HCEC 1CT (cell line): ENCODE measurements at regions not wholly inside any gene's neighbourhood (a gene's known extent, or its start where the extent isn't known, plus 50 kb on each side); places are given as distances from the start of the nearest gene placed in this dataset.

Source experiments
- DNase-seq: peaks from one replicate; pipeline ENCODE4 v3.0.0-alpha.2; 2017

DNA sequence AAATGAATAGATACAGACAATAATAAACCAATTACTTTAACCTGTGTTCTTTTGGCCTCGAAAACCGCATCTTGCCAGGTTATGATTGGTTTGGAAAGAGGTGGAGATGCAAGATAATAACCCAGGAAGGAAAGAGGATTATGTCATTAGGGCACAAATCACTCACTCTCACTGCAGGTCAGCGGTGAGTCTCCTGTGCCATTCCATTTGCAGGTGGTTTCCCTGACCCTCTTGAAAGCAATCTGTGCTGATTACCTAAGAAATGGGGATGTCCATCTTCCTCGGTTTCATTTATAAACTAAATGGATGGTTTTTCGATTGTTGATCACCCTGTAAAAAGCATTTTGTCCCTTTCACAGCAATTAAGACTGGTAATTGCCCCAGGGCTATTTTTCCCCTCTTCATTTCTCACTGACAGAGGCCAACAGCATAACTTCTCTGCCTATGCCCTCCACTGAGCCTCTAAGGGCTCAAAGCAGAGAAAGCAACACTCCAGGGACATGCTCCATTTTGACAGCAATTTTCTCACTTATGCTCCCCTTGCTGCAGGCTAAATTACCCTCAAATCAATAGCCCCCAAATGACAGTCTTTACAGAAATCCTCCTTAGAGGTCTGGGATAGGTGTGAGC, 257.5 kb downstream of the IPMK start:
- no peak for DNase-seq

DNA sequence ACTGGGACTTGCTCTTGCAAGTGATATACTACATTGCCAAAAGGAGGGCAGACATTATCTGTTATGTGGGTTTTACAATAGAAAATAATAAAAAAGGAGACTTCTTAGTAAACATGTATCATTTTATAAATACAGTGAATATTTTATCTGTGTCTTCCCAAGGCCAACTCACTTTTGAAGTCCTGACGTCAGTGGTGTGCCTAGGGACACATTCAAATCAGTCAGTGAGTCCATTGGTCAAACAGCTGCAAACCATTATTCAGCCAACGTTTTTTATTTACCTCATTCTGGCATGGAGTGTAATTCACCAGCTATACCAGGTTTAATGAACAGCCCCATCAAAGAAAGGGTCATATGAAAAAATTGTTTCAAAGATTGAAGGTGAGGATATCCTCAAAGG, 263.7 kb downstream of the IPMK start:
- DNase-seq, result no peak

DNA sequence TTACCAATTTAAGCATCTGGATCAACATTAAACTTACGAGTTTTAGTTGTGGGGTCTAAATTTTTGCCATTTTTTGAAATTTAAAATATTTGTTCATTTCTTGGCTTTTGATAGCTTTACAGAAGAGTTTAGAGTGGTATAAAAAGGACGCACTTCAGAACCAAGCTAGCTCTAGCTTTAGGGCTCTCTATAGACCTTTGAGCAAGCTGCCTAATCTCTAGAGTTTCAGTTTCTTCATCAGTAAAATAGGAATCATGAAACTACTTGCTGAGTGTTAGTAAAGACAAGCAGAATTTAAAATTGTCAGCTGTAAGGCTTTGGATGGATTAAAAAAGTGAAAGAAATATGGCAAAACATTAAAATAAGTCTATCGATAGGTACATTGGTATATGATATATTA, 266.5 kb downstream of the IPMK start:
- no peak for DNase-seq

DNA sequence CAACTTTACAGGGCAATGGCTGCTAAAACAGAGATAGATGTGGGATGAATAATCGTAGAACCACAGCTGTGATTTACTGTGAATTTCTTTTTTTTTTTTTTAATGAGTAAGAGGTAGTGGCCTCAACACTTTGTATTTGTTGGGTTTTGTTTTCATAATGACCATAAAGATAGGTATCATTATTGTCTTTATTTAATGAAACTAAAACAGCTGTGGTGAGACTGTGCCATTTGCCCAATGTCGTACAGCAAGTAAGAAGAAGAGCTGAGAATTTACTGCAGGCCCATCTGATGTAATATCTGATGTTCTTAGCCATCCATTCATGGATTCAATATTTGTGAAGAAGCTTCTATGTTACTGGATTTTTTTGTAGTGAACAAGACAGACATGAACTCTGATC, 271.2 kb downstream of the IPMK start:
- no peak for DNase-seq

DNA sequence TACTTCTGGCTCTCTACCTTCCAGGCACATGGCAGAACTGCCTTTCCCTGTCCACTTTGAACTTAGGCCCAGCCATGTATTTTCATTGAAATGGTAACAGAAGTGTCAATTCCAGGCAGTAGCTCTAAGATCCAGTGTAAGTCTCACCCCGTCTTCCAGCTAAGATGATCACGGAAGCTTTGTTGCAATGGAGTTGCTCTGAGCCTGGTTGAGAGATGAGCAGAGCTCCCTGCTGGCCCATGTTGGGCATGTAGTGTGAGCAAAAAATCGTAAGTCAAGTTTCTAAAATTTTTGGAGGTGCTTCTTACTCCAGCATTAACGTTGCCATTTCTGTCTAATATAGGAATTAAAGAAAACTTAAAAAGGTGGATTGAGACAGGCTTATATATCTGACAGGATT, 274.4 kb downstream of the IPMK start:
- no peak for DNase-seq

DNA sequence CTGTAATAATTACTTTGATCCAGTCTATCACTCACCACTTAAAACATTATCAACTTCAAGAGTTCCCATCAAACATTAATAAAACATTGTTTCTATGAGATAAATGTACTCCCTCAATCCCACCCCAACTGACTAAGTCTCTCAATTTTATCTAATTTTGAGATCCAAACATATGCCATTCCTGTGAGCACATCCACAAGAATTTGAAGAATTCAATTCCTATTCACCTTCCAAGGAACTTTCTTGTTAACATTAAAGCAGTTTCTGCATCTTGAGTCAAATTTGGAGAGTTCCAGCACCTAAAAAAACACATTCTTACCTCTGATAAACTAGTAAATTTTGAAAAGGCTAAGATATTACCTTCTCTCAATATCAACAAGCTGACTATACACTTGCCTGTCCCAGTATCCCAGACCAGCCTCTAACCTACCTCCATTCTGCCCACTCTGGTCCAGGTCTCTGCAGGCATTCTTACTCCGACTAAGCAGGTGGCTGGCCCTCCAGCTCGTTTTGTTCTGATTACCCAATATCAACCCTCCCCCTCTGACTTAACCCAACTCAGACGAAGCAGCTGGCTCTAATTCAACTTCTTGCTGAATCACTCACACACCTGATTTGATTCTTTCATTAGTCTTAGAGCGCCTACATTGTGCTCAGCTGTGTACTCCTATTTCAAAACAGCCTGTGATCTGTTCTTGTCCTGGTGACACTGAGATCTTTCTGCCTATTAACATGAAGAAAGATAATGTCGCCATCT, 275.2 kb downstream of the IPMK start:
- DNase-seq, result peak; percentile 24

DNA sequence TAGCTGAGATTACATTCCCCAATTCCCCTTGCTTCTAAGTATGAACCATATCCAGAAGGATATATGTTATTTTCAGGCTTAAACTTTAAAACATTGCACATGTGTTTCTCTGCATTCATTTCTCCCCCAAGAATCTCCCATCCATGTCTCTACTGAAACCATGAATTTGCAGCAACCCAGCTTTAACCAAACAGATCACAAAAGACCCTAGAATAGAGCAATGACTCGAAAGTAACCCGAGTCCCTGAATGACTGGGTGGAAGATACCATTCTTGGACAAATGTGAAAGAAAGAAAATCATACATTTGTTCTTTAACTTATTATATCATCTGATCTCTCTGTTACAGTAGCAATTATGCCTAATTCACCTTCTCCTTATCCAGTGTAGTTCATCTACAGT, 278.7 kb downstream of the IPMK start:
- no peak for DNase-seq

DNA sequence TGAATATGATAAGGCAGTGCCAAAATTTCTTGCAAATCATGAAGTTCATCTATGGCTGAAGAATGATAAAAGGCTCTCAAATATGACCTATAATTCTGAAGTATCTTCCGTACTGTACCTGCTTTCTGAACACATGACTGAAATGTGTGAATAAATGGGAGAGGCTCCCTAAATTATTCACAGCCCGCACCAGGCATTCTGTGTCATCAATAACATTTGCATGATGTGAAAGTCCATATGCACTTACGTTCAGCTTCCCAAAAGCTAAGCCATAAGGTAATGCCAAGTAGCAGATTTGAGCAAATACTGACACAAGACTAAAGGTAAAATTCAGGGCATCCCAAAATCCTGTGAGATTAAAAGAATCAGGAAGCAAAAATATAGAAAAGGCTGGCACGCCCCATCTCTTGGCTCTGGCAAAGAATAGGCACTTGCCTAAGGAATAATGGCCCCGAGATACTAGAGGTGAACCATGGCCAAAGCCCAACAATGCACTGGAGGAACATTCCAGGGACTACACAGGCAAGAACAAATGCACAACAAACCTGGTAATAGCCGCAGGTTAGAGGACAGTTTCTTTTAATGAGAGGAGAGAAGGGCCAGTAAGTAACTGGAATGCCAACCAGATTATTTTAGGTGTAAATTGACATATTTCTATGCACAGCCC, 280.5 kb downstream of the IPMK start:
- no peak for DNase-seq

DNA sequence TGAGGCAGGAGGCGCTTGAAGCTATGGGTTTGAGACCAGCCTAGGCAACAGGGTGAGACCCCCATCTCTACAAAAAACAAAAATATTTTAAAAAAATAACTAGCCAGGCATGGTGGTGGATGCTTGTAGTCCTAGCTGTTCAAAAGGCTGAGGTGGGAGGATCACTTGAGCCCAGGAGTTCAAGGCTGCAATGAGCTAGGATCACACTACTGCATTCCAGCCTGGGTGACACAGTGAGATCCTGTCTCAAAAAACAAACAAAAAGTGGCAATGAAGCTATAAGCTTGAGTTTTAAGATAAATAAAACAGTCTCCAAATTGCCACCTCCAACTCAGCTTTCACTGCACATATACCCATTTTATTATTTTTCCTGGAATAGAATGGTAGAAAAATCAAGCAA, 281.3 kb downstream of the IPMK start:
- no peak for DNase-seq

DNA sequence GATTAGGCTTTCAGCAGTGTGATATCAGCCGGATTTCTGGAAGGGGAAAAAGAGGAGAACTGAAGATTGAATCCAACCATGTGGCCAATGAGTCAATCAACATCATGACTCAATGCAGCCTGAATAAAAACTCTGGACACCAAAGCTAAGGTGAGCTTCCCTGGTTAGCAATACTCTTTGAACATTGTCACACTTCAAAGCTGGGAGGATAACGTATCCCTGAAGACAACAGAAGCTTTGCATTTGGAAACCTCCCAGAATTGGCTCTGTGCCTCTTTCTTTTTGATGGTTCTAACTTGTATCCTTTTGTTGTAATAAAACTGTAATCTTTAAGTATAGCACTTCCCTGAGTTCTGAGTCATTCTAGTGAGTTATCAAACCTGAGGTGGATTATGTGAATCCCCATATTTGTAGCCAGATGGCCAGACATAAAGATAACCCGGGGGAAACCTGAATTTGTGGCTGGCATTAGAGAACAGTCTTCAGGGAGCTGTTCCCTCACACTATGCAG, 284.4 kb downstream of the IPMK start:
- DNase-seq, result peak; percentile 21

DNA sequence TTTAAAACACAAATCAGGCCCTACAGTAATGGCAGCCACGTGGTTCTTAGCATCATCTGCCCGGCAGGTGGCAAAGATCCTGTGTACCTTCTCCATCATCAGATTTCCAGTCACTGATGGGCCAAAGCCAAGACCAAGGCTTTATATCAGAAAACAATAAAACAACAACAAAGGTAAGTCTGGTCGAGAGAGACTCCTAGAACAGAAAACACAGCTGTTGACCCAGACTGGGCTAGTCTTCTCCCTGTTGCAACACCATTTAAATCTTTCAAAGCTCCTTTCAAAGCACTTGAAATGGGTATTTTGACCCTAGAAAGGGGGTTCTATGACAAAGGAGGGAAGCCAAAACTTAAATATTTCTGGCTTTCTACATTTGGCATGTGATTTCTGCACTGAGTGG, 285.6 kb downstream of the IPMK start:
- DNase-seq, result no peak

DNA sequence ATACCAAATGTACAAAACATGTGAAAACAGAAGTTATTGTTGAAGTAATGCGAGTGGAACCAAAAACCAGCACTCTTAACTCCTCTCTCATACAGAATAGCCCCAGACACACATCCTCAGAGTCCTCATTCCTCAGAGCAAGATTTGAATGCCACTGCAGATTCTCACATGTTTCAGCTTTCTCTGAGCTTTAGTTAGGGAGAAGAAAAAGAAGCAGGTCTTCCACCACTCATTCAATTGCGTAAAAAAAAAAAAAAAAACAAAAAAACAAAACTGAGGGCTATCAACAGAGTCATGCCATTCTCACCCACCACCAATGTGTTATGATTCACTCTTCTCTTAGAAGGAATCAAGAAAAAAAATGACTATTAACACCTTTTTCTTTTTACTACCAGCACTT, 287.7 kb downstream of the IPMK start:
- DNase-seq, result peak; percentile 15

DNA sequence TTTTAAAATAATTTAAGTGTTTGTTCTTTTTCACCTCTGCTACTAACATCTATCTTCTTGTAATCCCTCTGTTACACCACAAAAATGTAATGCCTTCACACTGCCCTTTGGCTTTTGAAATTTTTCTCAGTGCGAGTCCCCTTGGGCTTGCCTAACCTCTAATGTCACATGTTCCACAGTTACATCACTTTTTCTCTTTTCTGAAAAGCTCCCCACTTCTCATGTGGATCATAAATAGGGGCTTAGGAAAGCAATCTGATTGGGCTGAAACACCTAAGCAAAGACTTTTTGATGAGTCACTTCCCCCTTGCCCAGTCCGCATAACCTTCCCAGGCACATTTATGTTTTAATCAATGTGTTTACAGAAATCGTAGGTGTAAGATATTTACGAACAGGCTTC, 288.2 kb downstream of the IPMK start:
- DNase-seq, result peak; percentile 66

DNA sequence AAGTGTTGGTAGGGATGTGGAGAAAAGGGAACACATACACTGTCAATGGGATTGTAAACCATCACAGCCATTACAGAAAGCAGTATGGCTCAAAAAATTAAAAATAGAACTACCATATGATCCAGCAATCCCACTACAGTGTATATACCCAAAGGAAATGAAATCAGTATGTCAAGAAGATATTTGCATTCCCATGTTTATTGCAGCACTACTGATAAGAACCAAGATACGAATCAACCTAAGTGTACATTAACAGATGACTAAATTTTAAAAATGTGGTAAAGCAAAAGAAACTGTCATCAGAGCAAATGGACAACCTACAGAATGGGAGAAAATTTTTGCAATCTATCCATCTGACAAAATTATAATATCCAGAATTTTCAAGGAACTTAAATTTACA, 290.4 kb downstream of the IPMK start:
- no peak for DNase-seq

DNA sequence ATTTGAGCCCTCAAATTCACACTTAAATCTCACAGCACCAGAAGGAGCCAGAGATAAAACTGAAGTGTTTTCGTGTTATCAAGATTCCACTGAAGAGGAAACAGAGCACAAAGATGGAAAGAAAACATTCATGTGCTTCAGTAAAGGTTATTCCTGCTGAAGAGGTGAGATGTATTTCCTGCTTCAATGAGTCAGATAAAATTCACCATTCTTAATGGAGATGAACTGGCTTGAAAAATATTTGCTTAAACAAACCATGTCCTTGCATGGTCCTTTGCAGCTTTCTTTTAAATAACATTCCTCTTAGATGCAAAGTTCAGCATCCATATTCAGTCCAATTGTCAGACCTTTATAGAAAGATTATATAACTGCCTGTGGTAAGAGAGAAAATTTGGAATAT, 294.2 kb downstream of the IPMK start:
- no peak for DNase-seq

DNA sequence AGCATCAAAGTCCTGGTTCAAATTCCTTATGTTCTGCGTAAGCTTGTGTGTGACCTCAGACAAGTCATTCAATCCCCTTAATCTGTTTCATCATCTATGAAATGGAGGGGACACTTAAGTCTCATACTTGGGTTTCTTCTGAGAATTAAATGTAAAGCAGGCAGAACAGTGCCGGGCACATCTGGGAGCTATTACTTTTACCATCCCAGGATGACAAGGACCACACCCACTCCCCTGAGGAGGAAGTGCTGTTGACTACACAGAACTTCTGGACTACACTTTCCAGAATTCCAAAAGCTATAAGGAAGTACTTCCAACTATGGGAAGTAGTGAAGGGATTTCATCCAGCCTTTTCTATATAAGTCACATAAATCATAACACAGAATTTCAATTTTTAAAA, 294.9 kb downstream of the IPMK start:
- no peak for DNase-seq

DNA sequence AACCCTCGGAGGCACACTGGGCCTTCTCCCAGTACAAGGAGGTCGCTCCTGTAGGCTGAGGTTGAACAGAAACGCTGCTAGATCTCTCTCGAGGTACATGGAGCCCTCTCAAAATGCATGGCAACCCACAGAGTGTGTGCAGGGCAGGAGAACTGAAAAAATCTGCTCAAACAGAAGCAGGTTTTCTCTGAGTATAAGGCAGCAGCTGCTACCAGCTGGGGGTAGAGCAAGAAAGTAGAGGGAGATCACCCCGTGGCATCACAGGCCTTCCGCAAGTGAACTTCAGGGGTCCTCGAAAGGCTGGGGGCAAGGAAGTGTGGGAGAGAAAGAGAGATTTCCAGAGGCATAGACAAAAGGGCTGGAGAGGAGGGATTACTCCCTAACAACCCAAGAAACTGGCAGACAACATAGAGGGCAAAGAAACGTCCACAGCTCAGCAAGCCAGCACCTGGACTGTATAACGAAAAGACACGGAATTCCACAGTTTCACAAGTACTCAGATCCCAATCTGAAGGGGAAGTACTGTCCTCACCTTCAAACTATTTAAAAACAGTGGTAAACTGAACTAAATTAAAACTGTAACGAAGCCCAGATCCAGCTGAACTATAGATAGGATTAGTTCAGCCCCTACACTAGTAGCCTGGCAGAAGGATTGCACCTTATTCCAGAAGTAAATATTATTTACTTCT, 299.2 kb downstream of the IPMK start:
- DNase-seq, result no peak

DNA sequence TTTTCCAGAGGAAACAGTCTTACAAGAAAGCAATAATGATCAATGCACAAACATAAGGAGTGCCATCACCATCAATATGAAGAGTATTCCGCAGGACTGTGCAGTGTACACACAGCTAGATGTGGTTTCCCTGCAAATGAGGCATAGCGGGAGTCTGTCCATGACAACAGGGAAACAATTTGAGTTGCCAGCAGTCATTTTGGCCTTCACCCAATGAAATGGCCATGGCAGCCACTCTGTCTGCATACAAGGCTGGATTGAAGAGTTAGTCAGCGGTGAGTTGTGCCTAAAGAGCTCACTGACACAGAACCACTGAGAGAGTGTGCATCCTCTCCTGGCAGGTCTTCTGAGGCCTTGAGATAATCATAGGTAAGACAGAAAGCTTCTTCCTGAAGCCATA, 303.3 kb downstream of the IPMK start:
- DNase-seq, result peak; percentile 23

DNA sequence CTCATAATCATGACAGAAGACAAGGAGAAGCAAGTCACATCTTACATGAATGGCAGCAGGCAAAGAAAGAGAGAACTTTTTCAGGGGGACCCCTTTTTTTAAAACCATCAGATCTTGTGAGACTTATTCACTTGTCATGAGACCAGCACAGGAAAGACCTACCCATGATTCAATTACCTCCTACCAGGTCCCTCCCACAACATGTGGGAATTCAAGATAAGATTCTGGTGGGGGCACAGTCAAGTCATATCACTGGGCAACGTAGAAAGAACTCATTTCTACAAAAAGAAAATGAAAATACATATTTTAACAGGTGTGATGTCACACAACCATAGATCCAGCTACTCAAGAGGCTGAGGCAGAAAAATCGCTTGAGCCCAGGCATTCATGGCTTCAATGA, 304.1 kb downstream of the IPMK start:
- no peak for DNase-seq

DNA sequence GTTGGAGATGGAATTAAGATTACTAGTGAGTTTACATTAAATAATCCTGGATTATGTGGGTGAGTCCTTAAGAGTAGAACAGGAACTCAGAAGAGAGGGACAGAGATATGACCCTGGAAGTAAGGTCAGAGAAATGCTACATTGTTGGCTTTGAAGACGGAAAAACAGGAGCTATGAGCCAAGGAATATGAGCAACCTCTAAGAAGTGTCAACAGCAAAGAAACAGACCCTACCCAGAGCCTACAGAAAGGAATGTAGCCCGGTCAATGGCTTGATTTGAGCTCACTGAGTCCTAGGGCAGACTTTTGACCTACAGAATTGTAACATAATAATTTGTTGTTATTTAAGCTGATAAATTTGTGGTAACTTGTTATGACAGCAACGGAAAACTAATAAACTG, 304.9 kb downstream of the IPMK start:
- DNase-seq, result no peak

DNA sequence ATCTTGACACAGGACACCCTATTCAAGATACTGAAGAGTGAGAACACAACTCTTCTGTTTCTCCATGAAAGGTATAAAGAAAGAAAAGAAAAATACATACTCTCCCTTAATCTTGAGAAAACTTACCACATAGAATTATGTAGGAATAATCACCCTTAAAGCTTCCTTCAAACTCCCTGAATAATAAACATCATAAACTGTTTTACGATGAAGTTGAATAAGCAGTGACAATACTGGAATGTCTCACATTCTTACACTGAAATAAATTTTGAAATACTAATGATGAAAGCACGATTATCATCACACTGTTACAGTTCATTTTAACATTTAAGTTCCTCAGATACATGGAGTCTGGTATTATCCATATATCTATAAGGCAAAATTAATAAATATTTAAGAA, 306.2 kb downstream of the IPMK start:
- DNase-seq, result no peak

DNA sequence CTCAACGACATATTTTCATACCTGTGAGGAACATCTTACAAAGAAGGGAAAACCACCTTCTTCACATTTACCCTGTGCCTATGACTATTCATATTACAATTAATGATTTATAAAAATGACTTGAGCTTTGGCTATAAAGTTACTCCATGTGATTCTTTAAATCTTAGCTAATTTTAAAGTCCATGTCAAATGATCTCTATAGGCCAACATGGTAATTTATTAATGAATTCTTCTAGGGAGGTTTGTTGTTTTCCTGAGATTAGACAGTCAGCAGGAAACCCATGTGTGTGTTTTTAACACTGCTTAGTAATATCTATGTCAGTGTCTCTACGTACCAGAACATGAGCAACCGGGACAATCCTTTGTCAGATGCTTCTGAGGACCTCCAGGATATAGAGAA, 307.3 kb downstream of the IPMK start:
- DNase-seq, result no peak

DNA sequence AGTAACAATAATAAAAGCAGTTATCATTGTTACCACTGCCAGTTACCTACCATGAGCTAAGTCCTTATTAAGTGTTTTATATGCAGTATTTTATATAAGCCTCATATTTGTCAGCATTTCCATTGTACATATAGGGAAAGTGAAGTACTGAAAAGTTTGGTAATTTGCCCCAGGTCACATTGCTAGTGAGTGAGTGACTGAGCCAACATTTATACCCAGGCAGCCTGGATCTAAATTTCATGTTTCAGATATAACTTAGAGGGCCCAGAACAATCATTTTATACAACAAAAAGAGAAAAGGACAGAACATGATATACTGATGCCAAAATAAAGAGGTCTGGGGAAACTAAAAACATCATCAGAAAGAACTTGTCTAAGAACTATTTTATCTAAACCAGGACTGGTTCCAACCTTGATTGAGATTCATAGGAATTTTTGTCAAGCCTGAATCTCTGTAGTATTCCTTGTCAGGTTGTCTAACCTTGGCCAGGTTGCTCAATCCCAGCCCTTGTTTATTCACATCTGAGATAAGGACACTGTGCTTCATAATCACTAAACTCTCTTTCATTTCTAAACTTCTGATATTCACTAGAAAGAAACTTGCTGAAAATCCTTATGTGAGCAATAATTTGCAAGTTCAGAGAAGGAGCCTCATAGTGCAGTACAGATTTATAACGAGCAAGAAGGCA, 308.2 kb downstream of the IPMK start:
- DNase-seq, result no peak
